Smooth muscle cell (in vitro differentiated cells): ENCODE measurements at regions not wholly inside any gene's neighbourhood (a gene's known extent, or its start where the extent isn't known, plus 50 kb on each side); places are given as distances from the start of the nearest gene placed in this dataset.

ENCODE experiments used
- DNase-seq: peaks from one replicate; lab custom pipeline; 2025; ENCODE audit not compliant: unreplicated experiment; lab: John Stamatoyannopoulos, UW
- H2AFZ ChIP-seq: fragments of 200-600 bp; sonication (generic); 2 replicates; pipeline ENCODE4 v1.6.0; 2016; ENCODE audit warnings: antibody characterized with exemption, low read depth, mild to moderate bottlenecking
- H3F3A ChIP-seq: fragments of 200-600 bp; sonication (generic); 2 replicates; pipeline ENCODE4 v1.6.0; 2017; ENCODE audit warnings: antibody characterized with exemption, low read depth
- H3K27ac ChIP-seq: fragments of 200-600 bp; sonication (generic); 2 replicates; pipeline ENCODE4 v1.5.1; 2016; ENCODE audit warnings: low read depth, mild to moderate bottlenecking
- H3K27me3 ChIP-seq: fragments of 200-600 bp; sonication (generic); 2 replicates; pipeline ENCODE4 v1.6.1; 2016; ENCODE audit warnings: low read depth, mild to moderate bottlenecking
- H3K36me3 ChIP-seq: fragments of 200-600 bp; sonication (generic); 2 replicates; pipeline ENCODE4 v1.5.1; 2016; ENCODE audit warnings: low read depth
- H3K4me1 ChIP-seq: fragments of 200-600 bp; sonication (generic); 2 replicates; pipeline ENCODE4 v1.5.1; 2016; ENCODE audit warnings: low read depth
- H3K4me2 ChIP-seq: fragments of 200-600 bp; sonication (generic); 2 replicates; pipeline ENCODE4 v1.6.0; 2016; ENCODE audit warnings: mild to moderate bottlenecking
- H3K4me3 ChIP-seq: fragments of 200-600 bp; sonication (generic); 2 replicates; pipeline ENCODE4 v1.5.1; 2016; ENCODE audit warnings: mild to moderate bottlenecking
- H3K79me2 ChIP-seq: fragments of 200-600 bp; sonication (generic); 2 replicates; pipeline ENCODE4 v1.6.0; 2016; ENCODE audit warnings: low read depth, mild to moderate bottlenecking
- H3K9ac ChIP-seq: fragments of 200-600 bp; sonication (generic); 2 replicates; pipeline ENCODE4 v1.6.0; 2016; ENCODE audit warnings: low read depth
- H3K9me3 ChIP-seq: fragments of 200-600 bp; sonication (generic); replicated peaks from 2 replicates; pipeline ENCODE4 v1.5.1; 2016; ENCODE audit warnings: low read depth
- H4K20me1 ChIP-seq: fragments of 200-600 bp; sonication (generic); 2 replicates; pipeline ENCODE4 v1.6.0; 2016; ENCODE audit warnings: low read depth
- CTCF ChIP-seq: fragments of 200-600 bp; sonication (generic); IDR thresholded peaks from 2 replicates; pipeline ENCODE4 v1.5.1; 2017; ENCODE audit warnings: borderline replicate concordance, mild to moderate bottlenecking, antibody characterized with exemption; ENCODE audit not compliant: insufficient read depth, poor library complexity, severe bottlenecking
- WGBS: methylation state at CpG from one replicate; pipeline ENCODE4 v1.1.7; 2016; ENCODE audit warnings: low lambda C conversion rate; 5-methylcytosine and 5-hydroxymethylcytosine counted together

GRCh38 chrX:25069209-25069608 lies 53.4 kb upstream of the ARX start:
- no peaks in the 10 kb centered on the region for H3K9me3 ChIP-seq
- no peak overlapping the region for H3K27ac ChIP-seq
- no peaks in the 10 kb centered on the region for H3K36me3 ChIP-seq
- H3F3A ChIP-seq: no peaks in the 10 kb centered on the region
- no peak for TF ChIP-seq CTCF
- no peaks in the 10 kb centered on the region for H4K20me1 ChIP-seq
- 85% methylated on average over 2 of the region's 2 CpGs for WGBS
- no peak overlapping the region for H3K4me2 ChIP-seq
- H3K27me3 ChIP-seq: peaks cover 4% of the 10 kb centered on the region
- no peak for DNase-seq
- no peak overlapping the region for H3K9ac ChIP-seq
- H2AFZ ChIP-seq: no peak overlapping the region
- H3K4me3 ChIP-seq: no peak overlapping the region
- H3K79me2 ChIP-seq: no peaks in the 10 kb centered on the region
- no peaks in the 10 kb centered on the region for H3K4me1 ChIP-seq

- Histone ChIP-seq H3K9me3 (no peaks in the 10 kb centered on the region), H3K79me2 (no peaks in the 10 kb centered on the region)
These were observed 52.6 kb upstream of the ARX start for GRCh38 chrX:25068340-25068739.

GRCh38 chrX:25067271-25068172 lies 51.8 kb upstream of the ARX start:
- Histone ChIP-seq H3K27me3 (peaks cover 9% of the 10 kb centered on the region), H3F3A (no peaks in the 10 kb centered on the region), H2AFZ (no peak overlapping the region), H3K9me3 (no peaks in the 10 kb centered on the region), H3K27ac (no peak overlapping the region), H3K4me3 (no peak overlapping the region), H4K20me1 (no peaks in the 10 kb centered on the region), H3K79me2 (no peaks in the 10 kb centered on the region), H3K4me2 (no peak overlapping the region), H3K9ac (no peak overlapping the region), H3K4me1 (no peaks in the 10 kb centered on the region), H3K36me3 (no peaks in the 10 kb centered on the region)
- TF ChIP-seq CTCF: no peak
- 84% methylated on average over 4 of the region's 4 CpGs for WGBS
- no peak for DNase-seq

More at GRCh38 chrX:25068340-25068739, 52.6 kb upstream of the ARX start:
- no peaks in the 10 kb centered on the region for H4K20me1 ChIP-seq
- H3K9ac ChIP-seq: no peak overlapping the region
- WGBS: 91% methylated on average over 5 of the region's 5 CpGs
- no peak overlapping the region for H2AFZ ChIP-seq
- no peaks in the 10 kb centered on the region for H3K4me1 ChIP-seq
- no peak overlapping the region for H3K4me2 ChIP-seq
- H3K27me3 ChIP-seq: peaks cover 9% of the 10 kb centered on the region
- H3K4me3 ChIP-seq: no peak overlapping the region
- no peaks in the 10 kb centered on the region for H3K36me3 ChIP-seq
- H3F3A ChIP-seq: no peaks in the 10 kb centered on the region
- H3K27ac ChIP-seq: no peak overlapping the region
- TF ChIP-seq CTCF: no peak
- no peak for DNase-seq

GRCh38 chrX:25066131-25066530 lies 50.4 kb upstream of the ARX start:
- Histone ChIP-seq H3K9ac (no peak overlapping the region), H3K4me2 (no peak overlapping the region), H3K27ac (no peak overlapping the region), H3K36me3 (no peaks in the 10 kb centered on the region), H2AFZ (no peak overlapping the region), H3K9me3 (no peaks in the 10 kb centered on the region), H3K4me1 (no peaks in the 10 kb centered on the region), H3K27me3 (peaks cover 9% of the 10 kb centered on the region), H3K4me3 (no peak overlapping the region), H4K20me1 (no peaks in the 10 kb centered on the region), H3K79me2 (no peaks in the 10 kb centered on the region), H3F3A (no peaks in the 10 kb centered on the region)
- TF ChIP-seq CTCF: no peak
- DNase-seq: no peak
- 84% methylated on average over 3 of the region's 3 CpGs for WGBS
